Body of pancreas (tissue), 4 donors: ENCODE measurements at regions not wholly inside any gene's neighbourhood (a gene's known extent, or its start where the extent isn't known, plus 50 kb on each side); places are given as distances from the start of the nearest gene placed in this dataset.

Experiments
- POLR2A ChIP-seq, 3 donors: fragments of 450-650 bp; IDR thresholded peaks; one replicate each; pipeline ENCODE4 v1.6.1; 2016; ENCODE audit warnings: antibody characterized with exemption in 3 of 3, mild to moderate bottlenecking in 2 of 3
- TF ChIP-seq, protein P1 (sequence below), 7 experiments: fragments of 450-650 bp in 4 of 7; fragments of 200-600 bp in 3 of 7; sonication (generic) in 3 of 7; IDR thresholded peaks; one replicate each; pipeline ENCODE4 v1.5.1; 2016 to 2019; ENCODE audit warnings: antibody characterized with exemption in 7 of 7

DNA sequence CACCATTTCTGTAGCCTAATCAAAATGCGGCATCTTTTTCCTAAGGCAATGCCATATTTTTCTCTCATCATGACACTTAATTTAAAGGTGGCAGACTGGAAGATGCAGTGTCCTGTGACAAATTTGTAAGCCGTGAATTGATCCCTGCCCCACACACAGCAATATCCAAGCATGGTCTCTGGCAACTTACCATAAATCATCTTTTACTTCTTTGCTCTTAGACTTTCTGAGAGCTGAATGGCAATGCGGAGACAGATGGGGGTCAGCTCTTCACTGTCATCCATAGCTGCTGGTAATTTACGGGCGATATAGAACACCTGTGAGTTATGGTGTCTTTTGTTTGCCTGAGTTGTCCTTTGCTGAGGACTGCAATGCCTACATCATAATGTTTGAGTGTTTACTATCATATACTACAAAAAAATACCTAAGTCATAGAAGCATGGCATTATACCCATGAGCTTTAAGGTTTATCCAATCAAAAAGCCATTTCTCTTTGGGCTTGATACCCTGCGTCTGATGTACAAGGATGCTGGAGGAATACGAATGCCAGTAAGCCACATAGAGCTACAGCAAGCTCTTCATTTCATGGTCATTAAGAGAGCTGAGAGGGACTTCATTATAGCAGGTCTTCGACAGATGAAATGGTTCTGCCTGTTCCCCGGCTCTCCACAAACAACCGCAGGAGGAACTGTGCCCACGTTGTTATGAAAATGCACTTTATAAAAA, 148.1 kb downstream of the TRIML1 start:
- TF ChIP-seq POLR2A (IDR thresholded peaks at IDR 0.05) = no peak
- TF ChIP-seq, protein P1, sequence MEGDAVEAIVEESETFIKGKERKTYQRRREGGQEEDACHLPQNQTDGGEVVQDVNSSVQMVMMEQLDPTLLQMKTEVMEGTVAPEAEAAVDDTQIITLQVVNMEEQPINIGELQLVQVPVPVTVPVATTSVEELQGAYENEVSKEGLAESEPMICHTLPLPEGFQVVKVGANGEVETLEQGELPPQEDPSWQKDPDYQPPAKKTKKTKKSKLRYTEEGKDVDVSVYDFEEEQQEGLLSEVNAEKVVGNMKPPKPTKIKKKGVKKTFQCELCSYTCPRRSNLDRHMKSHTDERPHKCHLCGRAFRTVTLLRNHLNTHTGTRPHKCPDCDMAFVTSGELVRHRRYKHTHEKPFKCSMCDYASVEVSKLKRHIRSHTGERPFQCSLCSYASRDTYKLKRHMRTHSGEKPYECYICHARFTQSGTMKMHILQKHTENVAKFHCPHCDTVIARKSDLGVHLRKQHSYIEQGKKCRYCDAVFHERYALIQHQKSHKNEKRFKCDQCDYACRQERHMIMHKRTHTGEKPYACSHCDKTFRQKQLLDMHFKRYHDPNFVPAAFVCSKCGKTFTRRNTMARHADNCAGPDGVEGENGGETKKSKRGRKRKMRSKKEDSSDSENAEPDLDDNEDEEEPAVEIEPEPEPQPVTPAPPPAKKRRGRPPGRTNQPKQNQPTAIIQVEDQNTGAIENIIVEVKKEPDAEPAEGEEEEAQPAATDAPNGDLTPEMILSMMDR (IDR thresholded peaks at IDR 0.05) = no peak
